ENCODE measurements at regions not wholly inside any gene's neighbourhood (a gene's known extent, or its start where the extent isn't known, plus 50 kb on each side); places are given as distances from the start of the nearest gene placed in this dataset.
"Not testable (repeated sequence)": the region's sequence is repeated elsewhere in the genome, so short reads cannot be mapped to it uniquely, and the experiment has no call there.

DNA sequence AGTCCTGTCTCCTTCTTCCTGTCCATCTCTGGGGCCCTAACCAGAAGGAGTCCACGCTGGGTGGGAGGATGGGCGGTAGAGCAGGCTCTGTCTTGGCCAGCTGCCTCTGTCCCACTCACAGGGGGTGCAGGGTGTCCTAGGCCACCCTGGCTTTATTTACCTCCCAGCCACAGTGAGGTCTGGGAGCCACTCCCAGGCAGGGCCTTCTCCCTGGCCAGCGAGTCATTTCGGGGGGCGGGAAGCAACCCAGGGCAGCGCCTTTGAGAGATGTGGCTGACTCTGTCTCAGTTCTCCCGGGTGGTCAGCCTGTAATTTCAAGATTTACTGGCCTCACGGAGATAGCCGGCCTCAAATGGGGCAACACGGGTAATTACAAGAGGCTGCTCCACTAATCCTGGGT, 67.4 kb upstream of the PTCH1 start:
- DNase-seq (ENCODE audit: low read depth in 2 of 2) = no peak

DNA sequence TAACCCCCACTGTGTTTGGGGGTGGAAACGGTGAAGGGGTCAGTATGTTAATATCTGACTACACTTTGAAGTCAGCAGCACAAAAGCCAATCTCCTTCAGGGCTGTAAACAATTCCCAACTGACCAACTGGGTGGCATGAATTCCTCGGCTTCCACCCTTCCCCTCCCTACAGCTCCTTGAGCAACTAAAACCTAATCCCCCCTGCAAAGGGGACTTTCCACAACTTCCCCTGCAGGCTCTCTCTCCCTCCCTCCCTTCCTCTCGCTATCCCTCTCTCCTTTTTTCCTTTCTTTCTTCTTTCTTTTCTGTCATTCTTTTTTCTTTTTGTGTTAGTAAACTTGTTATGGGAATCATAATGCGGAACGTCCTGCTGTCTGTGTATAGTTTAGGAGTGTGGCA, 65.1 kb upstream of the PTCH1 start:
- DNase-seq (ENCODE audit: low read depth in 2 of 2) = no peak

DNA sequence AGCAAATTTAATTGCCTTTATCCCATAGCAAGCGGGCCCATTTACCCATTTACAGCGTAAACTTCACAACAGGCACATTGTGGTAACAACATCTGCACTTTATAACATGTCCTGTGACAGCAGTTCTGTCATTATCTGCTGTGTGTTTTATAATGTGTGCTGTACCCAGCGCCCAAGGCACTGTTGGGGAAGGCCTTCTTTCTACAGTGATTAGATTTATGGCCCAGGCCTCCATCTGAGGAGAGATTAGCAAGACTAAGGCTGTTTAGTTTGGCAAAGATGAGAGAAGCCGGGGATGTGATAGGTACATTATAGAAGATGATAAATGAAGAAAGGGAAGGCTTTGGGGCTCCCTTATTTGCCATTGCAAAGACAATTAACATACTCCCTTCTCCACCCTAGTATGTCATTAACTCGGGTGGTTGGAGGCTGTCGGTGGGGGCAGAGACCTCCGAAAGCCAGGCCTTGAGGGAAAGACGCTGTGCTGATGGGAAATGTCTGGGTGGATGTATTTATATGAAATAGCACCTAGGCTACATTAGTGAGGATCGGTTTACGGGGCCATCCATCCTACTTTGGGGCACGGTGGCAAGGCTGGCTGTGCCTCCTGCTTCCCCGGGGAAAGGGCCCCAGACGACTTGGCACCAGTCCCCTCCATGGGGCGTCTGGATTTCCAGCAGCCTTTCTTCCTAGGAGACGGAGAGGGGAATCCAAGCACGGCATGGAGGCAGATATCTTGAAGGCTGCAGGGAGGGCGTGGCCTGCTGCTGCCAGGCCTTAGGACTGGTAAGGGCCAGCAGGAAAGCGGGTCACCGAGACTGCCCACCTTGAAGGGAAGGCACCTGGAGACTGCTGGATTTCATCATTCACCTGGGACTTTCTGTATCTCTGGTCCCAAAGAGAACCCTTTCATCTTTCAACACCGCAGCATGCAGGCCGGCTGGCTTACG, 64.3 kb upstream of the PTCH1 start:
- no peak for DNase-seq (ENCODE audit: low read depth in 2 of 2)

DNA sequence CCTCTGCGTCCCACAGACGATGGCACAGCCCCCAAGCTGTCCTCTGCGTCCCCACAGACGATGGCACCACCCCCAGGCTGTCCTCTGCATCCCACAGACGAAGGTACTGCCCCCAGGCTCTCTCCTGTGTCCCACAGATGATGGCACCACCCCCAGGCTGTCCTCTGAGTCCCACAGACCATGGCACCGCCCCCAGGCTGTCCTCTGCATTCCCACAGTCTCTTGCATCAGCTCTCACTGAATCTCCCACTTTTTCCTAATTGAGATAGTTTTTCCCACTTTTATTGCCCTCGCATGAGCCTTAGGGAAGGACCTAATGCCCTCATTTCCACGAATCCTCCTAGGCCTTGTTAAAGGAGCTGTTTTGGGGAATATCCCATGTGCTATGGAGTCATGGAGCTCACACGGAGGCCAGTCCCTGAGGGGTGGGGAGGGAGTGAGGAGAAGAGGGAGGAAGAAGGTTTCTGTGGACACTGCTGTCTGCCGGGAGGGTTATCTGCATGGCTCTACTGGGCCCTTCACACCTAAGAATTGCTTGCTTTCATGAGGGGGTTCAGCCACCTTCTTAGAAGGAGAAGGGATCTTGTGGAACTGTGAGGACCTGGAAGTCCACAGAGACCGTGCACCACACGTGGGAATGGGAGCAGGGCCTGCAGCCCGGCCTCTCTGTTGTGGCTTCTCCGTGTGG, 58.2 kb upstream of the PTCH1 start:
- no peak for DNase-seq (ENCODE audit: low read depth in 2 of 2)

DNA sequence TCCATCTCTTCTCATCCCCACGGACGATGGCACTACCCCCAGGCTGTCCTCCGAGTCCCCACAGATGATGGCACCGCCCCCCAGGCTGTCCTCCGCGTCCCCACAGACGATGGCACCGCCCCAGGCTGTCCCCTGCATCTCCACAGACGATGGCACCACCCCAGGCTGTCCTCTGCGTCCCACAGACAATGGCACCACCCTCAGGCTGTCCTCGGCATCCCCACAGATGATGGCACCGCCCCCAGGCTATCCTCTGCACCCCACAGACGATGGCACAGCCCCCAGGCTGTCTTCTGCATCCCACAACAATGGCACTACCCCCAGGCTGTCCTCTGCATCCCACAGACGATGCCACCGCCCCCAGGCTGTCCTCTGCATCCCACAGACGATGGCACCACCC, 57.4 kb upstream of the PTCH1 start:
- DNase-seq (ENCODE audit: low read depth in 2 of 2) = no peak

DNA sequence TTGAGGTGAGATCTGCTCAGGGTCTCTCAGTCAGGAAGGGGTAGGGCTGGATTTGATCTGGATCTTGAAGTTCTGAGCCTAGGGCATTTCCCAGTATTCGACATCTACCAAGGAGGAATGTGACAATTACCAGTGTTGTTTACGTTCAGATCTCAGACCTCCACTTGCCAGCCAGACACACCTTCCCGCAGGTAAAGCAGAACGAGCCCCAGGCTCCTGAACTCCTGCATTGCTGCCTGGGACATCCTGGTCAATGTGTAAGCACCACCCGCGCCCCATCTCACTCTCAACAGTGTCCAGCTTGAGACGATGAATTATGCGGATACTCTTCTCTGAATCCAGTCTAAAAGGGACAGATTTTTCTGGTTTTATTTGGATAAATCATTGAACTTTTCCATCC, 56.7 kb upstream of the PTCH1 start:
- no peak for DNase-seq (ENCODE audit: low read depth in 2 of 2)

DNA sequence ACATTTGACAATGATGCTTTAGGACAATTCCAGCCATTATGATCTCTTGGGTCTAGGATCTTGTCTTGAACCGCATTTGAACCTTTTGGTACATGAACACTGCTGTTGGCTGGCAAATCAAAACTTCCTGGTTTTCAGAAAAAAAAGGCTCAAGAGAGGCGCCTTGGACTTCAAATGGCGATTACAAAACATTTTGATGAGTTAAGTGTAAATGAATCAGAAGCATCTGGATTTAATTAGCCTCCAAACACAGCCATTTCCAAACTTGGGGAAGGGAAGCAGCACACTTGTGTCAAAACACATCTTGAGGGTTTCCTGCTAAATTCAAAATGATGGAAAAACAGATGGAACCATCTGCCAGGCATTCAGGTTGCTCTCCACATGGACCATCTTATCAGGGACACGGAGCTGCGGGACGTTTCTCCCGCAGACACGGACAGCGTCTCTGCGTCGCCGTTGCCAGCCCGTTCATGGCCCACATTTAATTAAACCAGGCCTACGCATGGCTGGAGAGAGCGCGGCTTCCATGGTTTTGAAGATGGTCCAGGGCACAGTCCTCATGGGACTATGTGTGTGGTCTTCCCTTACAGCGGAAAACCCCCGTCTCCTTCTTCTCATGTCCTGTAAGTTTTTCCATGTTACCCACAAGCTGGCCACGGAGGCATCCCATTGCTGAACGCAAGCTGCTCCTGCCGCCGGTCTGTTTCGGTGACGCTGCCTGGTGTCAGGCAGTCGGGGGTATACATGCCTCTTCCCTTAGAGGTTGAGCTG, 55.8 kb upstream of the PTCH1 start:
- DNase-seq (ENCODE audit: low read depth in 2 of 2) = peak; percentile 87 to 90

DNA sequence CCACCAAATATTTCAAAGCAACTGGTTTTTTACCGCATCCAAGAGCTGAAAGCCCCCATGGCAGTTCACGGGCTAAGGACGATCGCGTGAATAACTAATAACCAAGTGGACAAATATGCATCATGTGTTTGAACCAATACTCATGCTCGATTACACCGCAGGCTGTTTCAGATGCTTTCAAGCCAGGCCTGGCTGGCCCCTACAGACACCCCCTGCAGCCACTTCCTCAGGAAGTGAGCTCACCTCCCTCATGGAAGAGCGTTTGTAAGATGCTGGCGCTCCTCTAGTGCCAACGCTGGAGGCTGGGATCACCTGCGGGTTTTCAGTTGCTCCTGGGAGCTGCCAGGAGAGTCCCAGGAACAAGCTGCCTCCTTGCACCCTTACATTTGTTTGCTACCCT, 53.9 kb upstream of the PTCH1 start:
- DNase-seq (ENCODE audit: low read depth in 2 of 2) = no peak

DNA sequence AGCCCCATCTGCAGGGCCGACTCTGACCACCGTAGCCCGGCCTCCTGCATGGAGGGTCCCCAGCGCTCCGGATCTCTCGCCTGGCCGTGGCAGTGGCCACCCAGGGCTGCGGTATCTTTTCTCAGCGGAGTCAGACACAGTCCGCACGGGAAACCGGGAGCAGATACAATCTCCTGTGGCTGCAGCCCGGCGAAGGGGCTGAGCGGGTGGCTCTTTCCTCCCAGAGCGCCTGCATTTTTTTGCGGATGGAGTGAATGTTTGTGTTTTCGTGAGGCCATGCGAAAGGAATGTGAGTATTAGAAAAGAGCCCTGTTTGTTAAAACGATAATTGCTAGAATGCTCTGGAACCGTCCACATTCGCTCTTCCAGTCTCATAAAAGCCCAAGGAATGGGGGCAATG, 53.4 kb upstream of the PTCH1 start:
- peak in 1 of 2 experiments; percentile 23 for DNase-seq (ENCODE audit: low read depth in 2 of 2)

DNA sequence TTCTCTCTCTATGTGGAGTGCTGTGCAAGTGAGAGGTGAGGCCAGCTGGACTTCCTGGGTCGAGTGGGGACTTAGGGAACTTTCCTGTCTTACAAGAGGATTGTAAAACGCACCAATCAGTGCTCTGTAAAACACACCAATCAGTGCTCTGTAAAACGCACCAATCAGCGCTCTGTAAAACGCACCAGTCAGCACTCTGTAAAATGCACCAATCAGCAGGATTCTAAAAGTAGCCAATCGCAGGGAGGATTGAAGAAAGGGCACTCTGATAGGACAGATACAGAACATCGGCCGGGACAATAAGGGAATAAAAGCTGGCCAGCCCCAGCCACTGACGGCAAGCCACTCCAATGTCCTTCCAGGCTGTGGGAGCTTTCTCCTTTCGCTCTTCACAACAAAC, 52.0 kb upstream of the PTCH1 start:
- DNase-seq (ENCODE audit: low read depth in 2 of 2) = not testable (repeated sequence)
